Germinal center (tissue), 1 donor: ENCODE measurements at regions not wholly inside any gene's neighbourhood (a gene's known extent, or its start where the extent isn't known, plus 50 kb on each side); places are given as distances from the start of the nearest gene placed in this dataset.

Experiments
- DNase-seq: peaks from one replicate; pipeline ENCODE4 v3.0.0; 2012; ENCODE audit warnings: mixed read lengths, low spot score

GRCh38 chr7:17481118-17481517 lies 182.7 kb downstream of the AHR start:
- DNase-seq: no peak

GRCh38 chr7:17485368-17485767 lies 186.9 kb downstream of the AHR start:
- DNase-seq: no peak

- DNase-seq: no peak
Measured at GRCh38 chr7:17485904-17486303, 187.5 kb downstream of the AHR start.

- no peak for DNase-seq
Measured at GRCh38 chr7:17486835-17487234, 188.4 kb downstream of the AHR start.

- DNase-seq: no peak
Measured at GRCh38 chr7:17487343-17487742, 188.9 kb downstream of the AHR start.

GRCh38 chr7:17488829-17489228 lies 190.4 kb downstream of the AHR start:
- no peak for DNase-seq

GRCh38 chr7:17489961-17490360 lies 191.5 kb downstream of the AHR start:
- no peak for DNase-seq

- no peak for DNase-seq
Measured at GRCh38 chr7:17490825-17491224, 192.4 kb downstream of the AHR start.

GRCh38 chr7:17492437-17492836 lies 194.0 kb downstream of the AHR start:
- DNase-seq: no peak

GRCh38 chr7:17493446-17493845 lies 195.0 kb downstream of the AHR start:
- DNase-seq: no peak

GRCh38 chr7:17495655-17496394 lies 197.4 kb downstream of the AHR start:
- no peak for DNase-seq

- DNase-seq: no peak
Measured at GRCh38 chr7:17497136-17497535, 198.7 kb downstream of the AHR start.

GRCh38 chr7:17497549-17498167 lies 199.2 kb downstream of the AHR start:
- DNase-seq: peak; percentile 26

GRCh38 chr7:17498230-17498629 lies 199.8 kb downstream of the AHR start:
- no peak for DNase-seq

- no peak for DNase-seq
Measured at GRCh38 chr7:17500736-17501135, 202.3 kb downstream of the AHR start.

- DNase-seq: no peak
Measured at GRCh38 chr7:17501441-17502212, 203.2 kb downstream of the AHR start.

GRCh38 chr7:17502213-17503060 lies 204.0 kb downstream of the AHR start:
- DNase-seq: no peak

GRCh38 chr7:17506095-17506494 lies 207.6 kb downstream of the AHR start:
- peak; percentile 50 for DNase-seq

GRCh38 chr7:17506596-17506995 lies 208.1 kb downstream of the AHR start:
- DNase-seq: no peak

- no peak for DNase-seq
Measured at GRCh38 chr7:17507717-17508116, 209.3 kb downstream of the AHR start.

GRCh38 chr7:17512181-17512675 lies 213.8 kb downstream of the AHR start:
- no peak for DNase-seq

GRCh38 chr7:17516771-17517170 lies 218.3 kb downstream of the AHR start:
- no peak for DNase-seq
